Hepatocyte (in vitro differentiated cells): ENCODE measurements at regions not wholly inside any gene's neighbourhood (a gene's known extent, or its start where the extent isn't known, plus 50 kb on each side); places are given as distances from the start of the nearest gene placed in this dataset.

Experiments
- DNase-seq: peaks from one replicate; pipeline ENCODE4 v3.0.0-alpha.2; 2016; ENCODE audit warnings: low spot score
- H2AFZ ChIP-seq: fragments of 200-600 bp; sonication (generic); 2 replicates; pipeline ENCODE4 v1.6.0; 2016; ENCODE audit warnings: antibody characterized with exemption, mild to moderate bottlenecking
- H3K27ac ChIP-seq: fragments of 200-600 bp; sonication (generic); 2 replicates; pipeline ENCODE4 v1.5.1; 2016; ENCODE audit warnings: mild to moderate bottlenecking
- H3K27me3 ChIP-seq: fragments of 200-600 bp; sonication (generic); 2 replicates; pipeline ENCODE4 v1.6.1; 2016
- H3K36me3 ChIP-seq: fragments of 200-600 bp; sonication (generic); replicated peaks from 2 replicates; pipeline ENCODE4 v1.5.1; 2016; ENCODE audit warnings: low read depth; ENCODE audit not compliant: insufficient read depth
- H3K4me1 ChIP-seq: fragments of 200-600 bp; sonication (generic); 2 replicates; pipeline ENCODE4 v1.5.1; 2016; ENCODE audit warnings: mild to moderate bottlenecking, moderate library complexity; ENCODE audit not compliant: insufficient read depth
- H3K4me2 ChIP-seq: fragments of 200-600 bp; sonication (generic); 2 replicates; pipeline ENCODE4 v1.6.0; 2016
- H3K4me3 ChIP-seq: fragments of 200-600 bp; sonication (generic); 2 replicates; pipeline ENCODE4 v1.5.1; 2016; ENCODE audit warnings: mild to moderate bottlenecking
- H3K79me2 ChIP-seq: fragments of 200-600 bp; sonication (generic); 2 replicates; pipeline ENCODE4 v1.6.0; 2017; ENCODE audit warnings: mild to moderate bottlenecking
- H3K9me2 ChIP-seq: fragments of 200-600 bp; sonication (generic); replicated peaks from 2 replicates; pipeline ENCODE4 v1.6.0; 2017; ENCODE audit warnings: mild to moderate bottlenecking; ENCODE audit not compliant: insufficient read depth
- H3K9me3 ChIP-seq: fragments of 200-600 bp; sonication (generic); 2 replicates; pipeline ENCODE4 v1.5.1; 2016; ENCODE audit warnings: low read depth, mild to moderate bottlenecking
- H4K20me1 ChIP-seq: fragments of 200-600 bp; sonication (generic); 2 replicates; pipeline ENCODE4 v1.6.0; 2016; ENCODE audit warnings: mild to moderate bottlenecking; ENCODE audit not compliant: insufficient read depth, poor library complexity, severe bottlenecking
- EZH2 ChIP-seq: fragments of 200-600 bp; sonication (generic); IDR thresholded peaks from 2 replicates; pipeline ENCODE4 v1.6.1; 2016; ENCODE audit warnings: antibody characterized with exemption, mild to moderate bottlenecking, borderline replicate concordance
- EZH2phosphoT487 ChIP-seq: fragments of 200-600 bp; sonication (generic); IDR thresholded peaks from one replicate; pipeline ENCODE4 v1.6.1; 2018; ENCODE audit warnings: antibody characterized with exemption, mild to moderate bottlenecking, low read depth, moderate library complexity; ENCODE audit not compliant: unreplicated experiment, severe bottlenecking
- WGBS: methylation state at CpG from one replicate; pipeline ENCODE4 v1.1.6; 2016; ENCODE audit warnings: low lambda C conversion rate; ENCODE audit errors: missing lambda C conversion rate; 5-methylcytosine and 5-hydroxymethylcytosine counted together
- TF ChIP-seq, protein P1 (sequence below): fragments of 200-600 bp; sonication (generic); IDR thresholded peaks from 2 replicates; pipeline ENCODE4 v1.5.1; 2016; ENCODE audit warnings: antibody characterized with exemption, mild to moderate bottlenecking; ENCODE audit not compliant: poor library complexity

GRCh38 chr9:111187376-111187775 lies 142.6 kb downstream of the OR2K2 start:
- Histone ChIP-seq H3K4me2 (no peak overlapping the region), H2AFZ (no peak overlapping the region), H3K9me2 (no peaks in the 10 kb centered on the region), H3K4me1 (no peaks in the 10 kb centered on the region), H3K79me2 (no peaks in the 10 kb centered on the region), H3K27ac (no peak overlapping the region), H4K20me1 (no peaks in the 10 kb centered on the region), H3K4me3 (no peak overlapping the region), H3K27me3 (no peaks in the 10 kb centered on the region), H3K36me3 (no peaks in the 10 kb centered on the region), H3K9me3 (no peaks in the 10 kb centered on the region)
- 88% methylated on average over 1 of the region's 1 CpG for WGBS
- DNase-seq = no peak
- TF ChIP-seq EZH2 (no peak), EZH2phosphoT487 (no peak)
- TF ChIP-seq, protein P1, sequence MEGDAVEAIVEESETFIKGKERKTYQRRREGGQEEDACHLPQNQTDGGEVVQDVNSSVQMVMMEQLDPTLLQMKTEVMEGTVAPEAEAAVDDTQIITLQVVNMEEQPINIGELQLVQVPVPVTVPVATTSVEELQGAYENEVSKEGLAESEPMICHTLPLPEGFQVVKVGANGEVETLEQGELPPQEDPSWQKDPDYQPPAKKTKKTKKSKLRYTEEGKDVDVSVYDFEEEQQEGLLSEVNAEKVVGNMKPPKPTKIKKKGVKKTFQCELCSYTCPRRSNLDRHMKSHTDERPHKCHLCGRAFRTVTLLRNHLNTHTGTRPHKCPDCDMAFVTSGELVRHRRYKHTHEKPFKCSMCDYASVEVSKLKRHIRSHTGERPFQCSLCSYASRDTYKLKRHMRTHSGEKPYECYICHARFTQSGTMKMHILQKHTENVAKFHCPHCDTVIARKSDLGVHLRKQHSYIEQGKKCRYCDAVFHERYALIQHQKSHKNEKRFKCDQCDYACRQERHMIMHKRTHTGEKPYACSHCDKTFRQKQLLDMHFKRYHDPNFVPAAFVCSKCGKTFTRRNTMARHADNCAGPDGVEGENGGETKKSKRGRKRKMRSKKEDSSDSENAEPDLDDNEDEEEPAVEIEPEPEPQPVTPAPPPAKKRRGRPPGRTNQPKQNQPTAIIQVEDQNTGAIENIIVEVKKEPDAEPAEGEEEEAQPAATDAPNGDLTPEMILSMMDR = no peak

DNA sequence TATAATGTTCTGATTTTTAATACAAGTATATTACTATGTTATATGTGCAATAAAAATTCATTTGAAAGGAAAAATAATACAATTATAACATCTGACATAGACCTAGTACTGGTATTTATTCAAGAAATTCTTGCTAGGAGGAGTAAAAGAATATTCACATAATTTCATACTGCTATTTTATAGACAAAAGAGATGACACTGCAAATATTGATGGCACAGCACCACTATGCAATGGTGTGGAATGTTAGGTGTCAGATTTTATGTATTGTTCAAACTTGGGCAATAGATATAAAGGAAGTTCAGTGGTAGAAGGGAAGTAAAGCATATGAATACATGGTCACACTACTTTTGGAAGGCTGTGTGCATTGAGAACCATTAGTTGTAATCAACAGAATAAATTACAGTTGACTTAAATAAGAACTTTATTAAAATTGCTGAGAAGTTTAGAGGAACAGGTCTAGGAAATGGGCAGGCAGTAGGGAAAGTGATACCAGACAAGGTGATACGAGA lies 143.9 kb downstream of the OR2K2 start:
- WGBS = 92% methylated on average over 1 of the region's 1 CpG
- Histone ChIP-seq H3K4me2 (no peak overlapping the region), H2AFZ (no peak overlapping the region), H3K9me3 (no peaks in the 10 kb centered on the region), H4K20me1 (no peaks in the 10 kb centered on the region), H3K27ac (no peak overlapping the region), H3K4me3 (no peak overlapping the region), H3K4me1 (no peaks in the 10 kb centered on the region), H3K9me2 (no peaks in the 10 kb centered on the region), H3K79me2 (no peaks in the 10 kb centered on the region), H3K36me3 (no peaks in the 10 kb centered on the region), H3K27me3 (no peaks in the 10 kb centered on the region)
- TF ChIP-seq EZH2 = no peak
- no peak for TF ChIP-seq EZH2phosphoT487
- TF ChIP-seq, protein P1 = no peak
- no peak for DNase-seq

- WGBS = 92% methylated on average over 2 of the region's 2 CpGs
- H3K36me3 ChIP-seq = no peaks in the 10 kb centered on the region
Measured at GRCh38 chr9:111180811-111181210, 142.5 kb upstream of the LPAR1 start.

More at GRCh38 chr9:111180811-111181210, 142.5 kb upstream of the LPAR1 start:
- DNase-seq = no peak
- Histone ChIP-seq H3K79me2 (no peaks in the 10 kb centered on the region), H3K27me3 (no peaks in the 10 kb centered on the region), H3K27ac (no peak overlapping the region), H3K9me3 (no peaks in the 10 kb centered on the region), H3K4me2 (no peak overlapping the region), H3K4me1 (no peaks in the 10 kb centered on the region), H4K20me1 (no peaks in the 10 kb centered on the region), H3K4me3 (no peak overlapping the region), H3K9me2 (no peaks in the 10 kb centered on the region), H2AFZ (no peak overlapping the region)
- TF ChIP-seq EZH2 (no peak), EZH2phosphoT487 (no peak)
- TF ChIP-seq, protein P1 = no peak
